ENCODE measurements at regions not wholly inside any gene's neighbourhood (a gene's known extent, or its start where the extent isn't known, plus 50 kb on each side); places are given as distances from the start of the nearest gene placed in this dataset.
A peak's percentile ranks its signal among the peaks of the same experiment; 100 is the strongest.
"Not testable (repeated sequence)": the region's sequence is repeated elsewhere in the genome, so short reads cannot be mapped to it uniquely, and the experiment has no call there.

GRCh38 chr5:121350181-121350930 is 501.3 kb upstream of the FTMT start:
- DNase-seq (ENCODE audit: low read depth in 2 of 2), result peak; percentile 70 to 71

- peak in 1 of 2 experiments; percentile 23 for DNase-seq (ENCODE audit: low read depth in 2 of 2)
Measured at GRCh38 chr5:121366515-121366914, 485.2 kb upstream of the FTMT start.

DNA sequence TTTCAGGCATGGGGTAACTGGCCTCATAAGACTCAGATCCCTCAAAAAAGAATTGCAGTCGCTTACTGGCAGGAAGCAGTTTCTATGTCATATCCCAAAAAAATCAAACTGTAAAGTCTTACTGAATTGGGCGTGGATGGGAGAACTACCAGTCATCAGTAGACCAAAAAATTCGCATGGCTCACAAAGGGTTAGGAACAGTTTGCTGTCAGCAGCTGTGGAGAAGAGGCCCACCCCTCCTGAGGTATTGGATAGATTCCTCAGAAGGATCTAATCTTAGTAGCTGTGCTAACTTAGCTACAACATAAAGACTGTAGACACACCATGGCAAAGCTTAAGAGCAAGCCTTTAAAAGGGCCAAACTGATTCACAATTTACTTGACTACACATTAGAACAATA is 478.3 kb upstream of the FTMT start:
- DNase-seq (ENCODE audit: low read depth in 2 of 2), result no peak

GRCh38 chr5:121377461-121377860 is 474.2 kb upstream of the FTMT start:
- DNase-seq (ENCODE audit: low read depth in 2 of 2), result no peak

DNA sequence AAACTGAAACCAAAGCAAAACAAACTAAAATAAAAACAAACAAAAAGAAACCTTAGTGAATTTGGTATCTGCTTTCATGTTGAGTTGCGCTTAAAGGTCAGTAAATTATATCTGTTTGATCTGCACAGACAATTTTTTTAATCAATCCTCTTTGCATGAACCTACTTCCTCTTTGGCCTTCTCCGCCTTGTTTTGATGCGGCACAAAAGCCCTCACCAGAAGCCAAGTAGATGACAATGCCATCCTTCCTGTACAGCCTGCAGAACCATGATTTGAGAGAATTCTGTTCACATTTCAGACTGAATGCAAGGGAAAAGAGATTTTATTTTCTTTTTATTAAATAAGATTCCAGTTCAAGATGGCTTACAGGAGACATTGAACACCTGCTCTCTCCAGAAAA is 473.6 kb upstream of the FTMT start:
- DNase-seq (ENCODE audit: low read depth in 2 of 2), result no peak

- no peak for DNase-seq (ENCODE audit: low read depth in 2 of 2)
Measured at GRCh38 chr5:121378559-121379359, 472.9 kb upstream of the FTMT start.

- DNase-seq (ENCODE audit: low read depth in 2 of 2), result no peak
Measured at GRCh38 chr5:121380066-121380465, 471.6 kb upstream of the FTMT start.

GRCh38 chr5:121384359-121384758 is 467.3 kb upstream of the FTMT start:
- DNase-seq (ENCODE audit: low read depth in 2 of 2), result no peak

GRCh38 chr5:121386334-121386733 is 465.3 kb upstream of the FTMT start:
- DNase-seq (ENCODE audit: low read depth in 2 of 2), result no peak

DNA sequence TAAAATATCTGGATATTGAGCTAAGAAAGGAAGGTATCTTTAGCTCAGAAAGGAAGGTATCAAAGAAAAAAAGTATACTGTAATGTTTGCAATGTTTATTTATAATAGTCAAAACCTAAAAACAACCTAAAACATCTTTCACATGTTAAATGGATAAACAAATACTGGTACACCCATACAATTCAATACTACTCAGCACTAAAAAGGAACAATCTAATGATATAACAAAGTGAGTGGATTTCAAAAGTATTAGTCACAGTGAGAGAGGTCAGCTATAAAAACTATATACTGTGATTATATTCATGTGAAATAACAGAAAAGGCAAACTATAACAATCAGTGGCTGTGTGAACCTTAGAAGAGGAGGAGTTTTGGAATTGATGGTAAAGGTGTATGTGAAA is 455.0 kb upstream of the FTMT start:
- DNase-seq (ENCODE audit: low read depth in 2 of 2), result no peak

DNA sequence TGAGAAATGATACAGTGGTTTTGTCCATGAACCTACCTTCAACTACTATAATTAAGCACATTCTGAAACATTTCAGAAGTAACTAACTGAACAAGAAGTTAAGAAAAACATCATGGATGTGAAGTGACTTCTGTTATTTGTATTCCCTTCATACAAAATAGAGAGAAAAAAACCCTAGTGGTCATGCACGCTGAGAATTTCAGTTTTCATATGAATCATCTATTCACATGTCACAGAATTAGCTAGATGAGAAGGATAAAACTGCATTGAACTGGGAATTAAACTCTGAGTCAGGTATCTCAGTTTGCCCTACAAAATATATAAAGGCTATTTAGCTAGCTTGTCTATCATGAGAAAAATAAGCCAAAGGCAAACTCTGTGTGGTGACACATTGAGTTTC is 451.8 kb upstream of the FTMT start:
- DNase-seq (ENCODE audit: low read depth in 2 of 2), result no peak

DNA sequence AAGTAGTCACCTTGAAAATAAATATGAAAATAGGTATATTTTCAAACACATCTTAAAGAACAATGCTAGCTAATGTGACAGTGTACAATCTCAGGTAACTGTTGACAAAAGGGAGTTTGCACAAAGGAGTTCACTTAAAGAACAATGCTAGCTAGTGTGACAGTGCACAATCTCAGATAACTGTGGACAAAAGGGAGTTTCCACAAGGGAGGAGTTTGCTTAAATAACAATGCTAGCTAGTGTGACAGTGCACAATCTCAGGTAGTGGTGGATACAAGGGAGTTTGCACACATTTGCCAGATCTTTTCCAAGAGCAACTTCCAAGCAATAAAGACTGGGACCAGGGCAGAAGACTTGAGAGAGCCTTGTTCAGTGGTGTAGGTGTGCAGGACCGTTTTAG is 442.9 kb upstream of the FTMT start:
- no peak for DNase-seq (ENCODE audit: low read depth in 2 of 2)

- no peak for DNase-seq (ENCODE audit: low read depth in 2 of 2)
Measured at GRCh38 chr5:121415270-121415669, 436.4 kb upstream of the FTMT start.

DNA sequence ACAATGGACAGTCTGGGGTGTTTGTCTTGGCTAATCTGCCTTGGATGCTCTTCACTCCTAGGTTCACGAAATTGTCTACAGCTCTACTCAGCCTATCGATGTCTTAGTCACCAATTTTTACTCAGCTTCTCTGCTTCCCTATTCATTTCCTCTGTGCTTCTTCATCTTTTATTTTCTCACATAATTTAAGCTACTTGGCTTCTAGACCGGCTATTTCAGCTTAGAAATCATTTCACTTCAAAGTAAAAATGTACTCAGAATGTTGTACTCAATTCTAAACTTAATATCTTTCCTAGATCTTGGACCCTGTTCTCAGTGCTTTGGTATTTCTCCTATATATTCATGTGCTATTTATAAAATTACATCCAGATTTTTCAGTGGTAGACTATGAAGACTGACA is 430.0 kb upstream of the FTMT start:
- DNase-seq (ENCODE audit: low read depth in 2 of 2), result no peak

DNA sequence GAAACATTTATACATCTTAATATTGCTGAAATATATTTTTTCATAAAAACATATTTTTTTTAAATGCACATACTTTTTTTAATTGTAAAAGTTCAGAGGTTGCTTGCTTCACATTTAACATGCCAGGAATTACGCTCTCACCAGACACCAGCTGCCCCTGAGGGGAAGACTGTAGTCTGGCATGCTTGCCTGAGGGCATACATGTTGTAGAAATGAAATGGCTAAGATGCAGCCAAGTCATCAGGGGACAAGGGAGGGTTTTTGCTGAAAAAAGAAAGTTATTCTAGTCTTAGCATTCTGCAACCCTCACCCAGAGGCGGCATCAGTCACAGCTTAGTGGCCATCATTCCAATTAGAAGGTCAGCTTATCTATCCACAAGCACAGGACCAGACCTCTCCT is 426.7 kb upstream of the FTMT start:
- DNase-seq (ENCODE audit: low read depth in 2 of 2), result no peak

GRCh38 chr5:121426153-121426552 is 425.5 kb upstream of the FTMT start:
- DNase-seq (ENCODE audit: low read depth in 2 of 2), result no peak

GRCh38 chr5:121429761-121430160 is 421.9 kb upstream of the FTMT start:
- DNase-seq (ENCODE audit: low read depth in 2 of 2), result no peak

DNA sequence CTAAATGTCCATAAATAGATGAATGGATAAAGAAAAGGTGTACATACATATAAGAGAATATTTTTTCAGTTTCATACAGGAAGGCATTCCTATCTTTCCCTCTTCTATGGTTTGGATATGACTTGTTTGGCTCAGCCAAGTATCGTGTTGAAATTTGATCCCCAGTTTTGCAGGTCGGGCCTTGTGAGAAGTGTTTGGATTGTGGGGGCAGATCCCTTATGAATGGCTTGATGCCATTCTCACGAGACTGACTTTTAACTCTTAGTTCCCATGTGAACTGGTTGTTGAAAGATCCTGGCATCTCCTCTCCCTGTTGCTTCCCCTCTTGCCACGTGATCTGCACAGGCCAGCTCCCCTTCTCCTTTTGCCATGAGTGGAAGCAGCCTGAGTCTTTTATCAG is 421.1 kb upstream of the FTMT start:
- DNase-seq (ENCODE audit: low read depth in 2 of 2), result no peak

- DNase-seq (ENCODE audit: low read depth in 2 of 2), result no peak
Measured at GRCh38 chr5:121445511-121445910, 406.2 kb upstream of the FTMT start.

DNA sequence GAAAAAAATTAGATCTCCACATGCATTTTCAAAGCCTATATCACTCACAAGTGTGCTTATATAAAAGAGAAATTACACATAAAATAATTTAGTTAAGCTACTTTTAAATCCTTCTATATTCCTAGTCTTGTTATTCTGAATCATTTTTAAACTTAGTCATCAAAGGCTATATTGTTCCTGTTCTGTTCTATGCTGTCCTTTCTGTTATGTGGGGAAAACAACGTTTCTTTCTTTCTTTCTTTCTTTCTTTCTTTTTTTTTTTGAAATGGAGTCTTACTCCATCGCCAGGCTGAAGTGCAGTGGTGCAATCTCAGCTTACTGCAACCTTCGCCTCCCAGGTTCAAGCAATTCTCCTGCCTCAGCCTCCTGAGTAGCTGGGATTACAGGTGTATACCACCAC is 389.2 kb upstream of the FTMT start:
- no peak for DNase-seq (ENCODE audit: low read depth in 2 of 2)

GRCh38 chr5:121471222-121471621 is 380.5 kb upstream of the FTMT start:
- not testable (repeated sequence) for DNase-seq (ENCODE audit: low read depth in 2 of 2)

- DNase-seq (ENCODE audit: low read depth in 2 of 2), result no peak
Measured at GRCh38 chr5:121478636-121479035, 373.0 kb upstream of the FTMT start.

- DNase-seq (ENCODE audit: low read depth in 2 of 2), result no peak
Measured at GRCh38 chr5:121479337-121479736, 372.3 kb upstream of the FTMT start.

Measured in fibroblast of skin of left quadriceps (primary cell).